Neural progenitor cell (in vitro differentiated cells): ENCODE measurements at regions not wholly inside any gene's neighbourhood (a gene's known extent, or its start where the extent isn't known, plus 50 kb on each side); places are given as distances from the start of the nearest gene placed in this dataset.

Experiments used
- CTCF ChIP-seq: fragments of 200-600 bp; sonication (generic); IDR thresholded peaks from 2 replicates; pipeline ENCODE4 v1.5.1; 2017; ENCODE audit warnings: antibody characterized with exemption, mild to moderate bottlenecking
- EZH2 ChIP-seq: fragments of 200-600 bp; sonication (generic); IDR thresholded peaks from 2 replicates; pipeline ENCODE4 v1.6.1; 2017; ENCODE audit warnings: antibody characterized with exemption, mild to moderate bottlenecking, moderate library complexity

- TF ChIP-seq CTCF (no peak), EZH2 (no peak)
Measured at GRCh38 chrX:140391313-140391712, 113.6 kb downstream of the SOX3 start.
